ENCODE measurements at regions not wholly inside any gene's neighbourhood (a gene's known extent, or its start where the extent isn't known, plus 50 kb on each side); places are given as distances from the start of the nearest gene placed in this dataset.

GRCh38 chr1:78436961-78437360, 53.8 kb upstream of the PTGFR start:
- no peak for DNase-seq

GRCh38 chr1:78437396-78437795, 53.4 kb upstream of the PTGFR start:
- DNase-seq, result no peak

GRCh38 chr1:78437941-78438340, 52.8 kb upstream of the PTGFR start:
- no peak for DNase-seq

- no peak for DNase-seq
Observed at GRCh38 chr1:78440381-78440793, 50.4 kb upstream of the PTGFR start.
